ENCODE measurements at regions not wholly inside any gene's neighbourhood (a gene's known extent, or its start where the extent isn't known, plus 50 kb on each side); places are given as distances from the start of the nearest gene placed in this dataset.

DNA sequence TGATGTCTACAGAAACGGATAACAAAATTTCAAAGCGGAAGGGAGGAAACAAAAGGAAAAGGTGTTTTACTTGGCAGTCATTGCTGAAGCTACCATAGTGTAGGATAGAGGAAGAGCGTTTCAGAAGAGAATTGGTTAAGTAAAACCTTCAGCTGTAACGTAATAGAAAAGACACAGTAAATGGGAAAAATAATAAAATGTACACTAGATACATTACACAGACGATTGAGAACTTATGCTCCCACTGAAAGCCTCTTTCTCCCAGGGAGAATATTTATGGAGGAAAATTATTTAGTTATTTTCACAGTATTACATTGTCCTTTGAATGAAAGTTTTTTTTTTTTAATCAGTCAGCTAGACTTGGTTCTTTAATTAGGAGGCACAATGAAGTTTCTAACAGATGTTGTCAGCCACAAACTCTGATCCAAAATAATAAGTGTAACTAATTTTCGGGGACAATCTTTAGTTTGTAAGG lies 90.7 kb upstream of the PRDM1 start:
- TF ChIP-seq, protein P1, sequence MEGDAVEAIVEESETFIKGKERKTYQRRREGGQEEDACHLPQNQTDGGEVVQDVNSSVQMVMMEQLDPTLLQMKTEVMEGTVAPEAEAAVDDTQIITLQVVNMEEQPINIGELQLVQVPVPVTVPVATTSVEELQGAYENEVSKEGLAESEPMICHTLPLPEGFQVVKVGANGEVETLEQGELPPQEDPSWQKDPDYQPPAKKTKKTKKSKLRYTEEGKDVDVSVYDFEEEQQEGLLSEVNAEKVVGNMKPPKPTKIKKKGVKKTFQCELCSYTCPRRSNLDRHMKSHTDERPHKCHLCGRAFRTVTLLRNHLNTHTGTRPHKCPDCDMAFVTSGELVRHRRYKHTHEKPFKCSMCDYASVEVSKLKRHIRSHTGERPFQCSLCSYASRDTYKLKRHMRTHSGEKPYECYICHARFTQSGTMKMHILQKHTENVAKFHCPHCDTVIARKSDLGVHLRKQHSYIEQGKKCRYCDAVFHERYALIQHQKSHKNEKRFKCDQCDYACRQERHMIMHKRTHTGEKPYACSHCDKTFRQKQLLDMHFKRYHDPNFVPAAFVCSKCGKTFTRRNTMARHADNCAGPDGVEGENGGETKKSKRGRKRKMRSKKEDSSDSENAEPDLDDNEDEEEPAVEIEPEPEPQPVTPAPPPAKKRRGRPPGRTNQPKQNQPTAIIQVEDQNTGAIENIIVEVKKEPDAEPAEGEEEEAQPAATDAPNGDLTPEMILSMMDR (IDR thresholded peaks at IDR 0.05) = no peak
- Mint-ChIP-seq H3K27ac (peak overlapping the region; percentile 83), H3K36me3 (ENCODE audit: low read depth) (peaks cover 15% of the 10 kb centered on the region), H3K4me1 (ENCODE audit: low read depth) (peaks cover 33% of the 10 kb centered on the region), H3K9me3 (no peaks in the 10 kb centered on the region), H3K4me3 (peak overlapping the region; percentile 92), H3K27me3 (peaks cover 85% of the 10 kb centered on the region)
- ChIA-PET CTCF (interaction anchor here (1.3 to 2.5 kb wide), 2 partner anchors 194 to 228 kb away, joined by 4 to 9 read pairs; no protein-coding TSS in a partner anchor), POLR2A (interaction anchor here (0.6 to 5.4 kb wide), 10 partner anchors 12 to 228 kb away, joined by 3 to 66 read pairs (median 8); partner anchors contain the start of gene PRDM1)
- DNase-seq = no peak
- Histone ChIP-seq H3K27me3 (ENCODE audit: control insufficient read depth in 1 of 2, insufficient read depth in 2 of 2, low read length in 2 of 2) (peaks cover 14 to 52% of the 10 kb centered on the region in 2 experiments), H3K4me3 (ENCODE audit: low read length) (peak overlapping the region; percentile 77), H3K27ac (ENCODE audit: low read depth in 1 of 2, low read length in 2 of 2) (no peak overlapping the region), H3K36me3 (ENCODE audit: insufficient read depth, low read length) (no peaks in the 10 kb centered on the region), H3K4me1 (ENCODE audit: insufficient read depth, low read length) (peaks cover 36% of the 10 kb centered on the region), H3K9me3 (ENCODE audit: control insufficient read depth in 1 of 2, insufficient read depth in 1 of 2, low read length in 2 of 2) (peaks cover 0 to 9% of the 10 kb centered on the region in 2 experiments)
- ATAC-seq (ENCODE audit: poor library complexity) = no peak
- intact Hi-C loops (cut with DNase I, micrococcal nuclease) = loop anchor here (2.0 to 10.0 kb wide), 4 partner anchors 19 to 539 kb away; partner anchors contain the start of gene ATG5 (in 1 of the 2)

DNA sequence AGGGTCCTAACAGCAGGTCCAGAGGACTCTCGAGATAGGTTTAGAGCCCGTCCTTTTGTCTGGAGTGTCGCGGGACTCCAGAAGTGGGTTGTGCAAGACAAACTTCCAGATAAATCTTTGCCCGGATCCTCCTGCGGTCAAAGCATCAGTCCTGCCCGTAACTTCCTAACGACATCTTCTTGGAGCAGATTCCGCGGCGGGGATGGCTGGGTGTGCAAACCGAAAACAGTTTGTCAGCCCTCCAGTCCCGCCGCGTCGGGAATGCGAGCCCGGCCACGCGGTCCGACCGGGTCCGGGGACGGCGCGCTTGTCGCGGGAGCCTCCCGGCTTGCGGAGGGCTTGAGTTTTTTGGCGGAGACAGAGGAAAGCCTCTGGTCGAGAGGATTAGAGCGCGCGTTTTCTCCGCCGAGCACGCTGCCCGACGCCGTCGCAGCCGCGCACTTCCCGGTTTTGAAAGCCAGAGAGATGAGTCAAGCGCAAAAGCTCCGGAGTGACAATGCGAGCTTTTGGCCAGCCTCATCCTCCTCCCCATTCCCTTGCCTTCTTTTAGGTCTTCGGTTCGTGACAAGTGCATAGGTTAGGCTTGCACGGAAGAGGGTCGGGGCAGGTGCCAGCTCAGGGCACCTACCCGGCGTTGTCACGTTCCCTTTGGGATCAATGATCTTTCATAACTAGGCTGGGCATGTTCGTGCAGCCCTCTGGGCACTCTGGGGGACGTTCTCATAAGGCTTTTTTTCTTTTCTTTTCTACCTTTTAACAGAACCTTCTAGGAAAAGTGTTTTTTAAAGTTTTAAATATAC lies 91.3 kb upstream of the PRDM1 start:
- H3K36me3 ChIP-seq (ENCODE audit: insufficient read depth, low read length) = no peaks in the 10 kb centered on the region
- Mint-ChIP-seq H3K27ac (peak overlapping the region; percentile 83), H3K36me3 (ENCODE audit: low read depth) (peaks cover 15% of the 10 kb centered on the region), H3K4me3 (peak overlapping the region; percentile 92), H3K4me1 (ENCODE audit: low read depth) (peaks cover 37% of the 10 kb centered on the region), H3K27me3 (peaks cover 86% of the 10 kb centered on the region), H3K9me3 (no peaks in the 10 kb centered on the region)
- CTCF ChIA-PET = interaction anchor here (1.0 to 3.6 kb wide), 4 partner anchors 89 to 228 kb away, joined by 3 to 12 read pairs (median 6); partner anchors contain the start of gene PRDM1
- peak in 12 of 14 experiments; percentile 27 to 77 (median 43) for DNase-seq
- peaks cover 41% of the 10 kb centered on the region for H3K4me1 ChIP-seq (ENCODE audit: insufficient read depth, low read length)
- H3K27ac ChIP-seq (ENCODE audit: low read depth in 1 of 2, low read length in 2 of 2) = peak overlapping the region in 1 of 2 donors; percentile 49
- POLR2A ChIA-PET = interaction anchor here (0.6 to 5.4 kb wide), 14 partner anchors 12 to 229 kb away, joined by 3 to 66 read pairs (median 6); partner anchors contain the start of gene PRDM1
- H3K4me3 ChIP-seq (ENCODE audit: low read length) = peak overlapping the region; percentile 77
- peaks cover 0 to 9% of the 10 kb centered on the region in 2 experiments for H3K9me3 ChIP-seq (ENCODE audit: control insufficient read depth in 1 of 2, insufficient read depth in 1 of 2, low read length in 2 of 2)
- intact Hi-C loops (cut with DNase I, micrococcal nuclease) = loop anchor here (2.0 to 10.0 kb wide), 5 partner anchors 18 to 540 kb away; partner anchors contain the start of gene ATG5 (in 1 of the 2)
- TF ChIP-seq, protein P1 (IDR thresholded peaks at IDR 0.05) = no peak
- peaks cover 14 to 57% of the 10 kb centered on the region in 2 experiments for H3K27me3 ChIP-seq (ENCODE audit: control insufficient read depth in 1 of 2, insufficient read depth in 2 of 2, low read length in 2 of 2)
- ATAC-seq (ENCODE audit: poor library complexity) = peak; percentile 2

DNA sequence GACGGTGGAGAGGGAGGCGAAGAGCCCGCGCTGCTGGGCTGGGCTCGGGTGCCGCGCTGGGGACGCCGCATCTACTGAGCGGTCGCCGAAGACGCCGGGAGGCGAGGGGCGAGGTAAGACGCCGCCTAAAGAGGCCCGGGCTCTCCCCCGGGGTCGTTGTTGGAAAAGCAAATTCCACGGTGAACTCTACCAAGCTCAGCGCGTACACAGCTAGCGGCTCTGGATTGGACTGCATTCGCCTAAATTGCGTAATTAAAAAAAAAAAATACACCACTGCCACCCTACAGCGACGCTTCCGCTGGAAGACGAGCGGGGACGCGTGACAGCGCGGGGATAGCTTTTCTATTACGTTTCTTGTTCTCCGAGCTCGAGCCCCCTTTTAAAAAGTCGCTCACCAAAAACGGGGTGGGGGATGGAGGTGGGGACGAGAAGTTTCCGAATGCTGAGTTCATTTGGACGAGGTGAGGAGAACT lies 92.0 kb upstream of the PRDM1 start:
- Mint-ChIP-seq H3K9me3 (no peaks in the 10 kb centered on the region), H3K36me3 (ENCODE audit: low read depth) (peaks cover 15% of the 10 kb centered on the region), H3K4me1 (ENCODE audit: low read depth) (peaks cover 37% of the 10 kb centered on the region), H3K27ac (peak overlapping the region; percentile 83), H3K27me3 (peaks cover 86% of the 10 kb centered on the region), H3K4me3 (peak overlapping the region; percentile 92)
- ATAC-seq (ENCODE audit: poor library complexity) = peak; percentile 56
- CTCF ChIA-PET = interaction anchor here (1.0 to 3.6 kb wide), 7 partner anchors 9 to 229 kb away, joined by 3 to 12 read pairs (median 6); partner anchors contain the start of gene PRDM1
- Histone ChIP-seq H3K9me3 (ENCODE audit: control insufficient read depth in 1 of 2, insufficient read depth in 1 of 2, low read length in 2 of 2) (peaks cover 0 to 9% of the 10 kb centered on the region in 2 experiments), H3K36me3 (ENCODE audit: insufficient read depth, low read length) (no peaks in the 10 kb centered on the region), H3K27me3 (ENCODE audit: control insufficient read depth in 1 of 2, insufficient read depth in 2 of 2, low read length in 2 of 2) (peaks cover 14 to 56% of the 10 kb centered on the region in 2 experiments), H3K4me1 (ENCODE audit: insufficient read depth, low read length) (peaks cover 41% of the 10 kb centered on the region), H3K27ac (ENCODE audit: low read depth in 1 of 2, low read length in 2 of 2) (peak overlapping the region in 1 of 2 donors; percentile 49), H3K4me3 (ENCODE audit: low read length) (peak overlapping the region; percentile 77)
- intact Hi-C loops (cut with DNase I, micrococcal nuclease) = loop anchor here (2.0 to 10.0 kb wide), 5 partner anchors 17 to 541 kb away; partner anchors contain the start of gene ATG5 (in 1 of the 2)
- DNase-seq = peak; percentile 20 to 84 (median 43)
- TF ChIP-seq, protein P1 (IDR thresholded peaks at IDR 0.05) = no peak
- POLR2A ChIA-PET = interaction anchor here (0.7 to 5.4 kb wide), 11 partner anchors 11 to 230 kb away, joined by 3 to 66 read pairs (median 8); no protein-coding TSS in a partner anchor
